ENCODE measurements at regions not wholly inside any gene's neighbourhood (a gene's known extent, or its start where the extent isn't known, plus 50 kb on each side); places are given as distances from the start of the nearest gene placed in this dataset.

DNA sequence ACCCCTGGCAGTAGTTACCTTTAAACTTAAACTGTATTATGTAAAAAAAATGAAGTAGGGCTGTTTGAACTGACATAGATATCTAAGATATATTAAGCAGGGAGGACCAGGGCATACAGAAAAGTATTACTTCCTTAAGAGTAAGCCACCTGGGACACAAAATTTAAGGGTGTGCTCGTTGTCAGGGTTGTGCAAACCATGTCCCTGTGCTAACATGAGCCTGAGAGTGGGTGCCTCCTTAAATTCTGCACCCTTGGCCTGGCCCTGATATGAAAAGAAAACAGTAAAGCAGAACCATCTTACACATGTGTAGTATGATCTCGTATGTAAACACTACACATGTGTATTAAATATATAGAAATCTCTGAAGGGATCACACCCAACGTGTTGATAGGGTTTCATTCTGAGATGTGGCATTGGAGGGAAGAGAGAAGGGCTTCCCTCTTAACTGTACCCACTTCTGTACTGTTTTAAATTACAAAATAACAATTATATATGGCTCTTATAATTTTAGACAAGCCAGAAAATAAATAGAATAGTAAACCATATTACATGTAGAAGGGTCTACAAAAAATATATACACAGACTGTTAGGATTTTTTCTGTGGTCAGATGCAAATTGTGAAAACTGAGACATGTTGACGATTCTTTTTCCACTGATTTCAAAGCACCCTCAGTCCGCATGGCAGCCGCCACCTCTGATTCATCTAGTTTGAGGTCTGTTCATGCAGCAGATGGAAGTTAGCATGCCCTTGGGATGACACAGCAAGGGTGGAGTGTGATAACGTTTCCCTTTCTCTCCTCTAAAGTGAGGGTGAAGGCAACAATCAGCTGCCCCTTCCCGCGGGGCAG lies 400.8 kb upstream of the PROK2 start:
- no peaks in the 10 kb centered on the region for H3K36me3 ChIP-seq (replicated peaks; ENCODE audit: control insufficient read depth, insufficient read depth, low read length)
- no peak for DNase-seq
- no peak overlapping the region for H3K4me3 ChIP-seq (ENCODE audit: insufficient read depth, low read depth, low read length)
- no peaks in the 10 kb centered on the region for H3K27me3 ChIP-seq (ENCODE audit: control insufficient read depth, insufficient read depth, low read length)

DNA sequence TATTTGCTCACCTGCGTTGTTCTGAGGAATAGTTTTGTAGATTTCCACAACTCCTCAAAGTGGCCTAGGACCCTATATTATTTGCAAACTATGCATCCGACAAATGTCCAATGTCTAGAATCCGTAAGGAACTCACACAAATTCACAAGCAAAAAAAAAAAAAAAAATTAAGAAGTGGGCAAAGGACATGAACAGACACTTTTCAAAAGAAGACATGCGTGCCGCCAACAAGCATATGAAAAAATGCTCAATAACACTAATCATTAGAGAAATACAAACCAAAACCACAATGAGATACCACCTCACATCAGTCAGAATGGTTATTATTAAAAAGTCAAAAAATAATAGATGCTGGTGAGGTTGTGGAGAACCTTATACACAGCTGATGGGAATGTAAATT lies 398.5 kb upstream of the PROK2 start:
- H3K4me3 ChIP-seq (ENCODE audit: insufficient read depth, low read depth, low read length), result no peak overlapping the region
- DNase-seq, result no peak
- no peaks in the 10 kb centered on the region for H3K36me3 ChIP-seq (replicated peaks; ENCODE audit: control insufficient read depth, insufficient read depth, low read length)
- H3K27me3 ChIP-seq (ENCODE audit: control insufficient read depth, insufficient read depth, low read length), result no peaks in the 10 kb centered on the region

DNA sequence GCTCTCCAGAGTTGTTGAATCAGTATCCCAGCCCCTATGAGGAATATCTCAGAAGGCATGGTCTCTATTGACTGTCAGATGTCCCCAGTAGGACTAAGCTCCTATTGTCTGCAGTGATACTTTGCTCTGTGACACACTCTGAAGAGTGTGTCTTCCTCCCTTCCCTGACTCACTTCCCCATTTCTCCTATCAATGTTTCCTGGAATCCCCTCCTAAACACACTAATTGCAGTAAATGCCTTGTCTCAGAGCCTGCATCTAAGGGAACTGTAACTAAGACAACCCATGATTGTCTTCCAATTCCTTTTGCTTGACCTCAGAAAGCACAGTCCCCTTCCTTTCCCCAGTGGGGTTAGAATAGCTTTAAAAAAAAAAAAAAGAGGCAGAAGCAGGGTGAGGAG lies 397.3 kb upstream of the PROK2 start:
- Histone ChIP-seq H3K4me3 (ENCODE audit: insufficient read depth, low read depth, low read length) (no peak overlapping the region), H3K36me3 (replicated peaks; ENCODE audit: control insufficient read depth, insufficient read depth, low read length) (no peaks in the 10 kb centered on the region), H3K27me3 (ENCODE audit: control insufficient read depth, insufficient read depth, low read length) (no peaks in the 10 kb centered on the region)
- no peak for DNase-seq

DNA sequence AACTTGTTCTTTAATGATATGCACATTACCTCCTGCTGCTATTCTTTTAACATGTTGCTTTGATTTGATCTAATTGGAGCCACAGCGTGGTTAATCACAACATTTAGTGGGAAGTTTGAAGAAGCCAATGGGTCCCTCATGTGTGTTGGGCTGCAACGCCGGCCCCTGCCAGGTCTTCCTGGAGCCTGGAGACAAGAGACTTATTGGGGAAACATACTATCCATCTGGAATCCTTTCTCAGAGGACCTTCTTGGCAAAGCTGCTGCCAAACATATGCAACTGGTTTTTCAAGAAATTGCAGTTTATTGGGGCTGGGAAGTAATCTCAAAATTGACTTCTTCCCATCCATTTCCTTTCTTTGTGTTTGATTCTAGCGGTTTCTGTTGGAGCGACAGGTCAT lies 396.3 kb upstream of the PROK2 start:
- DNase-seq, result no peak

GRCh38 chr3:72180405-72180804 lies 395.5 kb upstream of the PROK2 start:
- H3K27me3 ChIP-seq (ENCODE audit: control insufficient read depth, insufficient read depth, low read length), result no peaks in the 10 kb centered on the region
- DNase-seq, result no peak

More for the DNA sequence above, 396.3 kb upstream of the PROK2 start:
- Histone ChIP-seq H3K4me3 (ENCODE audit: insufficient read depth, low read depth, low read length) (no peak overlapping the region), H3K27me3 (ENCODE audit: control insufficient read depth, insufficient read depth, low read length) (no peaks in the 10 kb centered on the region), H3K36me3 (replicated peaks; ENCODE audit: control insufficient read depth, insufficient read depth, low read length) (no peaks in the 10 kb centered on the region)

DNA sequence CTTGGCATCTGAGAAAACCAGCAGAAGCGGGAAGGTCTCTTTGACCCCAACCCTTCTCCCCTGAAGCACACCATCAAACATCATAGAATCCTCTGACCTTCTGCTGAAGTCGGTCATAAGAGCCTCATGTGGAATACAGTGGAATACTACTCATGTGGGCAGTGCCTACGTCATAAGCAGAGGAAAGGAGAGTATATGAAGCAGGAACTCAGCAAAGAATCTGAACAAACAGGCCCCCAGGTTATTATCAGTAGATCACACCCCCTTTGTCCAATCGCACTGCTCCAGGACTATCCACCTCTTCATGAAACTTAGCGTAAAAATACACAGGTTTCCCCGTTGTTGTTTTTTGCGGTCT lies 394.1 kb upstream of the PROK2 start:
- no peaks in the 10 kb centered on the region for H3K36me3 ChIP-seq (replicated peaks; ENCODE audit: control insufficient read depth, insufficient read depth, low read length)
- no peak overlapping the region for H3K4me3 ChIP-seq (ENCODE audit: insufficient read depth, low read depth, low read length)

More at GRCh38 chr3:72180405-72180804, 395.5 kb upstream of the PROK2 start:
- no peak overlapping the region for H3K4me3 ChIP-seq (ENCODE audit: insufficient read depth, low read depth, low read length)
- no peaks in the 10 kb centered on the region for H3K36me3 ChIP-seq (replicated peaks; ENCODE audit: control insufficient read depth, insufficient read depth, low read length)

DNA sequence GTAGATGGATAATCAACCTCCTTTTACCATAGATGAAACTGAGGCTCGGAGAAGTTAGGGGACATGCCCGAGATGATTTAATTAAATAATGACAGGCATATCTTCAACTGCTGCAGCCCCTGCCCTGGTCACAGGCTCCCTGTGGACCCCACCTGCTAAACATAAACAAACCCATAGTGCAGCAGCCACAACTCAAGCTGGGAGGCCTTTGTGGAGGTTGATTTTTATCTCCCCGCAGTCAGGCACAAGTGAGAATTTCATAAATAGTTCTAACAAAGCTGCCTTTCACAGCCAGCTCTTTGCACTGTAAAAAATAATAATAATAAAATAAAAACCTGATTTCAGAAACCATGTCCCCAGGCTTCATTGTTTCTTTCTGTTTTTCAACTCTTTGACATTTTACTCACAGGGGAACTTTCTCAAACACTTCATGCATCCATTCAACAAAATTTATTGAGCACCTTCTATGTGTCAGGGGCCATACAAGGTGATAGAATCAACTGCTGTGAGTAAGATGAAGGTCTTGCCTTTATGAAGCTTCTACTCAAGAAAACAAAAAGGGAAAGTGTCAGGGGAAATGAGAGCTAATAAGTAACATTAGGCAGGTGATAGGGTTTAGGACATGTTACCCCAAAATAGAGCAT lies 393.6 kb upstream of the PROK2 start:
- no peaks in the 10 kb centered on the region for H3K27me3 ChIP-seq (ENCODE audit: control insufficient read depth, insufficient read depth, low read length)
- no peak overlapping the region for H3K4me3 ChIP-seq (ENCODE audit: insufficient read depth, low read depth, low read length)
- DNase-seq, result peak; percentile 46
- H3K36me3 ChIP-seq (replicated peaks; ENCODE audit: control insufficient read depth, insufficient read depth, low read length), result no peaks in the 10 kb centered on the region

More for the DNA sequence above, 394.1 kb upstream of the PROK2 start:
- DNase-seq, result no peak
- H3K27me3 ChIP-seq (ENCODE audit: control insufficient read depth, insufficient read depth, low read length), result no peaks in the 10 kb centered on the region

DNA sequence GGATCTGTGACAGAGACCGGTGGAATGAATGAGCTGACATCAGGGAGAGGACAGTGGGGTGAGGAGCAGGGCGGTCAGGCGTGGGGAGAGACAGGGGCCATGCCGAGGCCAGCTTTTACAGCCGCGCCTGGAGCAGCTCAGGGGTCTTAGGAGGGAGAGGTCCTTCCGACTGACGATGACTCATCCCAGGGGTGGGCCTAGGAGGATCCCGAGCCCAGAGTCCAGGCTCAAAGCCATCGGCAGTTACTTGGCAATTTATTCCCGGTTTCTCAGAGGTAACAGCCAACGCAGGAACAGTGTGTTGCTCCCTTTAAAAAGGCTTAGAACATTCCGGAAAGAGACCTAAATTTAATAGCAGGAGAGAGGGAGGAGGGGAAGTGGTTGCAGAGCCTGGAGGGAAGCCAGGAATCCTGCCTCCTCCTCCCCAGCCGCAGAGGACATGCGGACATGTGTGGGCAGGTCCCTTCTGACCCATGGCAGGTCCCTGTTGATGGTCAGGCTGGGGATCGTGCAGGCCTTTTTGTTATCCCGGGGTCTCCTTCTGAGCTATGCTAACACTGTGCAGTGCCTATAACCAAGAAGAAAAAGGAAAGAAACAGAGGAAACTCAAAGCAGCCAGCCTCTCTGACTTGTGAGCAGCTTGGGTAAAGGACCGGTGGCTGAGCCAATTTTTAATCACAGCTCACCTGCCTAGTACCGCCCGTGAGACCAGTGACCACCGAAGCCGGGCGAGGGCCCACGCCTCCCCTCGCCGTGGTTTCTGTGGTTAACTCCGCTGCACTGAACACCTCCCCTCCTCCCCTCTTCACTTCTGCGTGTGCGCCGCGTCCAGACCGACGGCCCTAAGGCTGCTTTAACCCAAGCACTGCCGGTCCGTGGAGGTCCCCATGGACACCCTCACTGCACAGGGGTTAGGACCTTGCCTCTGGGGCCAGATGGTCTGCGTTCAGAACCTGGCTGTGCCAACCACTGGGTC lies 392.4 kb upstream of the PROK2 start:
- Histone ChIP-seq H3K4me3 (ENCODE audit: insufficient read depth, low read depth, low read length) (no peak overlapping the region), H3K36me3 (replicated peaks; ENCODE audit: control insufficient read depth, insufficient read depth, low read length) (no peaks in the 10 kb centered on the region), H3K27me3 (ENCODE audit: control insufficient read depth, insufficient read depth, low read length) (no peaks in the 10 kb centered on the region)
- DNase-seq, result peak; percentile 34

GRCh38 chr3:72176537-72177041 lies 391.6 kb upstream of the PROK2 start:
- DNase-seq, result no peak
- no peaks in the 10 kb centered on the region for H3K36me3 ChIP-seq (replicated peaks; ENCODE audit: control insufficient read depth, insufficient read depth, low read length)
- H3K4me3 ChIP-seq (ENCODE audit: insufficient read depth, low read depth, low read length), result no peak overlapping the region
- no peaks in the 10 kb centered on the region for H3K27me3 ChIP-seq (ENCODE audit: control insufficient read depth, insufficient read depth, low read length)

DNA sequence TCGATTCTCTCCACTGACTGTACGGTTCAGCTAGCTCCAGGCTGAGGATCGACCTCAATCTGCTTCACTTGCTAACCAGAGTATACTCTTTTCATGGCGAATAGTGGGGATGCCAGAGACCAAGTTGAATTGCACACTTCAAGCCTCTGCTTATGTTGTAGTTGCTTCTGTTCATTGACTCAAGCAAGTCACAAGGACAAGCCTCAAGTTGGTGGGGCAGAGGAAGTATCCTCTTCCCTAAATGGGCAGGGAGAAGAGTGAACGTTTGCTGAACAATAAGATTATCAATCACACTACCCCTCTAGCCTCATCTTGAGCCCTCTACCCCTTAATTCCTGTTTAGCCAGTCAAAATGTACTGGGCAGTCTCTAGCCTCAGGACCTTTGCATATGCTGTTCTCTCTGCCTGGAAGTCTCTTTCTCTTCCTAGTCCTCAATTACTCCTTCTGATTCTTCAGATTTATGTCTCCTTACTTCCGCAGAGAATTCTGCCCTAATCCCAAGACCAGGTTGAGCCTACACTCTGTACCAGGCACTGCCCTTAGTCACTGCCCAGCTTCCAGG lies 390.4 kb upstream of the PROK2 start:
- no peaks in the 10 kb centered on the region for H3K36me3 ChIP-seq (replicated peaks; ENCODE audit: control insufficient read depth, insufficient read depth, low read length)
- H3K4me3 ChIP-seq (ENCODE audit: insufficient read depth, low read depth, low read length), result no peak overlapping the region
- H3K27me3 ChIP-seq (ENCODE audit: control insufficient read depth, insufficient read depth, low read length), result no peaks in the 10 kb centered on the region
- DNase-seq, result no peak

- no peaks in the 10 kb centered on the region for H3K27me3 ChIP-seq (ENCODE audit: control insufficient read depth, insufficient read depth, low read length)
- H3K4me3 ChIP-seq (ENCODE audit: insufficient read depth, low read depth, low read length), result no peak overlapping the region
- no peaks in the 10 kb centered on the region for H3K36me3 ChIP-seq (replicated peaks; ENCODE audit: control insufficient read depth, insufficient read depth, low read length)
- no peak for DNase-seq
These were observed 389.9 kb upstream of the PROK2 start for GRCh38 chr3:72174890-72175289.

DNA sequence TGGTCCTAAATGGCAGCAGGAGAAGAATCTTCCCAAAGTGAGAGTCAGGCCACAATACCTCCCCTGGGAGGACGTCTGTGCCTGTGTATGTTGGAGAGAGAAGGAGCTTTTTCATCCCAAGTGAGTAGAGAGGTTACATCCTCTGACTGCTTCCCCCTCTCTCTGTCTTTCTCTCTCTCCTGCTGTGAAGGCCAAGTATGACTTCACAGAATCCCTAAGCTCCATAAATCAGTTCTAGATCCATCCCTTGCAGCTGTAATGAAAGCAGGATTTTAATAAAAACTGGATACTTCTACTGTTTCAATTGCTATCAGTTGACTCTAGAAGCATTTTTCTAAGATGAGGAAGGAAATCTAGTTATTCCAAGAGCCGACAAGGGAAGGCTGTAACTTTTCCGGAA lies 389.1 kb upstream of the PROK2 start:
- no peaks in the 10 kb centered on the region for H3K36me3 ChIP-seq (replicated peaks; ENCODE audit: control insufficient read depth, insufficient read depth, low read length)
- DNase-seq, result no peak
- H3K27me3 ChIP-seq (ENCODE audit: control insufficient read depth, insufficient read depth, low read length), result no peaks in the 10 kb centered on the region
- H3K4me3 ChIP-seq (ENCODE audit: insufficient read depth, low read depth, low read length), result no peak overlapping the region

GRCh38 chr3:72171946-72172345 lies 387.0 kb upstream of the PROK2 start:
- no peak overlapping the region for H3K4me3 ChIP-seq (ENCODE audit: insufficient read depth, low read depth, low read length)
- no peaks in the 10 kb centered on the region for H3K27me3 ChIP-seq (ENCODE audit: control insufficient read depth, insufficient read depth, low read length)
- H3K36me3 ChIP-seq (replicated peaks; ENCODE audit: control insufficient read depth, insufficient read depth, low read length), result no peaks in the 10 kb centered on the region
- DNase-seq, result no peak

DNA sequence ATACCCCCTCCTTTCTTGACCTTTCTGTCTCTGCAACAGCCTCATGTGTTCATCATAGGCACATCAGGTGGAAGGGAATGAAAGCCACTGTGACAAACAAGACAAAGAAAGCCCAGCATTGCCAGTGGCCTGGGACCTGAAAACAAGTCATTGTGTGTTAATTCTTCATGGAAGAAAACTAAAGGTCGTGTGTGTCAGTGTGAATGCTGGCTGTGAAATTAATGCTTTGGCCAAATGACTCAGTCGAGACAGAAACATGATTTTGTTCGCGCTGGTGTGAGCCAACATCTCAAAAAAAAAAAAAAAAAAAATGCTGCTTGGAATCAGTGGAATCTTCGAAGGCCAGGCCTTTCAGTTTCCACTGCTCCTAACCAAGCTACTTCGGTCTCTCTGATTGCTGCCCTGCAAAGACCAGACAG lies 386.5 kb upstream of the PROK2 start:
- DNase-seq, result no peak
- Histone ChIP-seq H3K36me3 (replicated peaks; ENCODE audit: control insufficient read depth, insufficient read depth, low read length) (no peaks in the 10 kb centered on the region), H3K4me3 (ENCODE audit: insufficient read depth, low read depth, low read length) (no peak overlapping the region), H3K27me3 (ENCODE audit: control insufficient read depth, insufficient read depth, low read length) (no peaks in the 10 kb centered on the region)

Measured in H7 (cell line).